Neuronal stem cell (in vitro differentiated cells): ENCODE measurements at regions not wholly inside any gene's neighbourhood (a gene's known extent, or its start where the extent isn't known, plus 50 kb on each side); places are given as distances from the start of the nearest gene placed in this dataset.

Source experiments
- DNase-seq: peaks from one replicate; pipeline ENCODE4 v3.0.0-alpha.2; 2013; ENCODE audit warnings: low spot score
- H2AFZ ChIP-seq: one replicate; pipeline ENCODE4 v1.6.1; 2013; ENCODE audit warnings: mild to moderate bottlenecking, low read length, inconsistent platforms
- H2AK5ac ChIP-seq: 2 replicates; pipeline ENCODE4 v1.6.1; 2013; ENCODE audit warnings: low read depth, mild to moderate bottlenecking, inconsistent platforms, low read length, moderate library complexity, mixed read lengths
- H2BK120ac ChIP-seq: 2 replicates; pipeline ENCODE4 v1.6.1; 2013; ENCODE audit warnings: low read depth, mild to moderate bottlenecking, inconsistent platforms, low read length, moderate library complexity, mixed read lengths
- H2BK12ac ChIP-seq: one replicate; pipeline ENCODE4 v1.6.1; 2013; ENCODE audit warnings: low read length, inconsistent platforms
- H2BK15ac ChIP-seq: 2 replicates; pipeline ENCODE4 v1.6.1; 2013; ENCODE audit warnings: mild to moderate bottlenecking, low read length, inconsistent platforms, mixed read lengths
- H2BK5ac ChIP-seq: one replicate; pipeline ENCODE4 v1.6.1; 2013; ENCODE audit warnings: inconsistent platforms, mild to moderate bottlenecking, low read length, moderate library complexity
- H3K14ac ChIP-seq: one replicate; pipeline ENCODE4 v1.6.1; 2013; ENCODE audit warnings: low read length, inconsistent platforms
- H3K18ac ChIP-seq: 2 replicates; pipeline ENCODE4 v1.6.1; 2013; ENCODE audit warnings: low read length, inconsistent platforms
- H3K23ac ChIP-seq: 2 replicates; pipeline ENCODE4 v1.6.1; 2013; ENCODE audit warnings: low read depth, mild to moderate bottlenecking, mixed read lengths, low read length, inconsistent platforms; ENCODE audit not compliant: poor library complexity
- H3K27ac ChIP-seq: replicated peaks from 3 replicates; pipeline ENCODE4 v1.5.1; 2013; ENCODE audit warnings: low read length, inconsistent platforms
- H3K27me3 ChIP-seq, 3 experiments: 2 replicates each; pipeline ENCODE4 v1.6.1; 2013; ENCODE audit warnings: low read length in 3 of 3, mild to moderate bottlenecking in 2 of 3, inconsistent platforms in 1 of 3, low read depth in 1 of 3, mixed read lengths in 1 of 3, moderate library complexity in 1 of 3; ENCODE audit not compliant: control insufficient read depth in 3 of 3, insufficient read depth in 3 of 3
- H3K36me3 ChIP-seq, 2 donors: replicated peaks in 1 of 2; 2 replicates each; pipeline ENCODE4 v1.6.1; 2013; ENCODE audit warnings: low read length in 2 of 2; ENCODE audit not compliant: control insufficient read depth in 2 of 2, insufficient read depth in 2 of 2
- H3K4ac ChIP-seq: 2 replicates; pipeline ENCODE4 v1.6.1; 2013; ENCODE audit warnings: inconsistent platforms, mild to moderate bottlenecking, low read length, moderate library complexity
- H3K4me1 ChIP-seq, 2 donors: 1 replicate in 1 of 2; 2 replicates in 1 of 2; pipeline ENCODE4 v1.6.1; 2013; ENCODE audit warnings: low read length in 2 of 2, low read depth in 1 of 2; ENCODE audit not compliant: control insufficient read depth in 2 of 2, insufficient read depth in 1 of 2
- H3K4me2 ChIP-seq: one replicate; pipeline ENCODE4 v1.6.1; 2013; ENCODE audit warnings: mild to moderate bottlenecking, low read length, inconsistent platforms; ENCODE audit not compliant: insufficient read depth, poor library complexity, severe bottlenecking
- H3K4me3 ChIP-seq, 2 donors: 2 replicates each; pipeline ENCODE4 v1.5.1; 2013; ENCODE audit warnings: low read length in 2 of 2, mild to moderate bottlenecking in 2 of 2, inconsistent platforms in 1 of 2, moderate library complexity in 1 of 2
- H3K79me1 ChIP-seq: one replicate; pipeline ENCODE4 v1.6.1; 2013; ENCODE audit warnings: low read depth, mild to moderate bottlenecking, inconsistent platforms, low read length, moderate library complexity
- H3K9ac ChIP-seq: one replicate; pipeline ENCODE4 v1.6.1; 2013; ENCODE audit warnings: mild to moderate bottlenecking, low read depth, low read length, inconsistent platforms; ENCODE audit not compliant: poor library complexity
- H3K9me3 ChIP-seq, 2 donors: replicated peaks in 1 of 2; 2 replicates each; pipeline versions ENCODE3 to v1.6.1; 2013; ENCODE audit warnings: low read length in 2 of 2, mild to moderate bottlenecking in 2 of 2, inconsistent platforms in 1 of 2, low read depth in 1 of 2, mixed read lengths in 1 of 2, moderate library complexity in 1 of 2; ENCODE audit not compliant: control insufficient read depth in 2 of 2, insufficient read depth in 1 of 2
- H4K8ac ChIP-seq: one replicate; pipeline ENCODE4 v1.6.1; 2013; ENCODE audit warnings: low read depth, mild to moderate bottlenecking, inconsistent platforms, low read length, moderate library complexity
- H4K91ac ChIP-seq: one replicate; pipeline ENCODE4 v1.6.1; 2013; ENCODE audit warnings: low read length, low read depth, mild to moderate bottlenecking, inconsistent platforms; ENCODE audit not compliant: poor library complexity
- WGBS, 2 donors: extraction: QIAGEN DNeasy Blood & Tissue Kit; methylation state at CpG; one replicate each; pipeline ENCODE4 v1.1.7; 2013; ENCODE audit warnings: missing lambda C conversion rate in 2 of 2, mixed read lengths in 1 of 2; ENCODE audit not compliant: insufficient read length in 2 of 2, insufficient replicate concordance in 1 of 2; ENCODE audit errors: extremely low coverage in 2 of 2; 5-methylcytosine and 5-hydroxymethylcytosine counted together

GRCh38 chr18:10401930-10402329, 52.5 kb upstream of the APCDD1 start:
- Histone ChIP-seq H4K91ac (no peak overlapping the region), H3K9me3 (no peaks in the 10 kb centered on the region), H3K4me1 (peaks cover 32 to 51% of the 10 kb centered on the region in 2 donors), H3K4me2 (no peak overlapping the region), H2AK5ac (no peak overlapping the region), H3K9ac (no peak overlapping the region), H2BK15ac (no peak overlapping the region), H3K27ac (no peak overlapping the region), H3K4me3 (no peak overlapping the region), H2AFZ (no peak overlapping the region), H2BK120ac (no peak overlapping the region), H3K36me3 (no peaks in the 10 kb centered on the region), H3K18ac (no peak overlapping the region), H2BK12ac (no peak overlapping the region), H4K8ac (no peak overlapping the region), H3K14ac (no peak overlapping the region), H3K27me3 (no peaks in the 10 kb centered on the region), H2BK5ac (no peak overlapping the region), H3K79me1 (no peaks in the 10 kb centered on the region), H3K4ac (no peak overlapping the region), H3K23ac (no peak overlapping the region)
- no peak for DNase-seq
- WGBS, 2 donors, result no CpG with 5 or more reads among the region's 6 CpGs

DNA sequence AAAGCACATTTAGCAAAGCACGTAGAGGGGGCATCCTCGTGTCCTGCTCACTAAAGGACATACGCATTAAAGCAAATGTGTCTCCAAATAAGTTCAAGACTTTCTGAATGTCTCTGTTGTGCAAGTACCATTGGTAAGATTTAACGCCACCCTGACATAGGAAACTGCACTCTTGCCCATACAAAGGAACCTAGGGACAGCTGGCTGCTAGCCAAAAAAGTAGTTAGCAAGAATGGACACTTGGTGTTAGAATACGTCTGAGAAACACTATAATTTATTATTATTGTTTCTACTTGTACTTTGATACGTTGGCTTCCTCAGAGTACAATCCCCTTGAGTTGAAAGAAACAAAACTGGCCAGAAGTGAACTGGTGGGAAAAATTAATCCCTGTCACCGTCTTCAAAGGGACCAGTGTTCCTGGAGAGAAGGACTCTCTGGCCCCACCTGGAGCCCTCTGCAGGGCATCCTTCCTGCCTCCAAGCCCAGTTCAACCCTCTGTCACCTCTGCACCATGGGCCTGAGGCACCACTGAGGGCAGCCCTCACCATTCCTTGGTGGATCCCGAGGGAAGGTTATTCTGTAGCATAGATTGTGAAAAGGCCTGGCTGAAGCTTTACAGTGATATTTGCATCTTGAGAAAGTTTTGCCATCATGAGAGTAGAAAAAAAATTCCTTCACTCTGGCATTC, 51.4 kb upstream of the APCDD1 start:
- H3K14ac ChIP-seq, result no peak overlapping the region
- H3K36me3 ChIP-seq, result no peaks in the 10 kb centered on the region
- no peaks in the 10 kb centered on the region for H3K27me3 ChIP-seq
- no peak overlapping the region for H3K4ac ChIP-seq
- H2BK120ac ChIP-seq, result no peak overlapping the region
- H2AFZ ChIP-seq, result no peak overlapping the region
- no peak overlapping the region for H3K23ac ChIP-seq
- no peak overlapping the region for H2BK5ac ChIP-seq
- no peak overlapping the region for H2BK12ac ChIP-seq
- no peak overlapping the region for H4K8ac ChIP-seq
- H3K18ac ChIP-seq, result peak overlapping the region; percentile 93
- no CpG with 5 or more reads among the region's 8 CpGs for WGBS, 2 donors
- no peak overlapping the region for H3K4me3 ChIP-seq
- H4K91ac ChIP-seq, result no peak overlapping the region
- no peak overlapping the region for H3K9ac ChIP-seq
- no peaks in the 10 kb centered on the region for H3K79me1 ChIP-seq
- peaks cover 32 to 48% of the 10 kb centered on the region in 2 donors for H3K4me1 ChIP-seq
- no peaks in the 10 kb centered on the region for H3K9me3 ChIP-seq
- peak overlapping the region; percentile 78 for H3K27ac ChIP-seq
- H2AK5ac ChIP-seq, result no peak overlapping the region
- DNase-seq, result no peak
- H3K4me2 ChIP-seq, result no peak overlapping the region
- no peak overlapping the region for H2BK15ac ChIP-seq

GRCh38 chr18:10403708-10404107, 50.7 kb upstream of the APCDD1 start:
- H3K4me1 ChIP-seq, result peaks cover 30 to 41% of the 10 kb centered on the region in 2 donors
- H3K23ac ChIP-seq, result no peak overlapping the region
- peak overlapping the region; percentile 19 for H3K4me2 ChIP-seq
- H3K9me3 ChIP-seq, result no peaks in the 10 kb centered on the region
- H2BK120ac ChIP-seq, result no peak overlapping the region
- H3K36me3 ChIP-seq, result no peaks in the 10 kb centered on the region
- H2AFZ ChIP-seq, result peak overlapping the region; percentile 50
- no peak overlapping the region for H2BK12ac ChIP-seq
- H4K91ac ChIP-seq, result no peak overlapping the region
- H3K79me1 ChIP-seq, result no peaks in the 10 kb centered on the region
- peak overlapping the region; percentile 78 for H3K27ac ChIP-seq
- no peaks in the 10 kb centered on the region for H3K27me3 ChIP-seq
- WGBS, 2 donors, result no CpG with 5 or more reads among the region's 11 CpGs
- no peak overlapping the region for H3K4ac ChIP-seq
- no peak overlapping the region for H2BK5ac ChIP-seq
- no peak overlapping the region for H3K14ac ChIP-seq
- no peak overlapping the region for H2AK5ac ChIP-seq
- H3K9ac ChIP-seq, result no peak overlapping the region
- no peak overlapping the region for H3K4me3 ChIP-seq
- no peak overlapping the region for H2BK15ac ChIP-seq
- peak; percentile 63 for DNase-seq
- no peak overlapping the region for H4K8ac ChIP-seq
- peak overlapping the region; percentile 28 for H3K18ac ChIP-seq

DNA sequence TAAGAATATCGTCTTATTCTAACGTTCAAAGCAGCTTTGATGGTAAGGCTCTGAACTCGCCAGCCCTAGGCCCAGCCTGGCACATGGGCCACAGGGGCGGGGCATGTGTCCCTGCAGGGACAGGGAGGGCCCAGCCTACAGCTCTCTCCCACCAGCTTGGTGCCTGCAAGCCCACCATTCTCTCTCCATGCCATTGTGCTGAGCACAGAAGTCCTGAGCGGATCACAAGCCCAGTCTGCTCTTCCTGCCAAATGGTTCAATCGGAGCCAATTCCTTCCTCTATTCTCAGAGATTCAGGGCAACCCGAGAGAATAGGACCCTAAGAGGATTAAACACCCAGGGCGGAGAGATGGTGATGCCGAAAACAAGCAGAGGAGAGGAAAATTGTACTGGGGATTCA, 50.3 kb upstream of the APCDD1 start:
- WGBS, 2 donors, result no CpG with 5 or more reads among the region's 9 CpGs

More for the DNA sequence above, 50.3 kb upstream of the APCDD1 start:
- H3K9me3 ChIP-seq, result no peaks in the 10 kb centered on the region
- no peak overlapping the region for H3K4me3 ChIP-seq
- H3K9ac ChIP-seq, result no peak overlapping the region
- no peaks in the 10 kb centered on the region for H3K27me3 ChIP-seq
- peak overlapping the region; percentile 87 for H3K18ac ChIP-seq
- peak overlapping the region; percentile 50 for H2AFZ ChIP-seq
- H3K36me3 ChIP-seq, result no peaks in the 10 kb centered on the region
- peak overlapping the region; percentile 19 for H3K4me2 ChIP-seq
- no peak overlapping the region for H2AK5ac ChIP-seq
- peak overlapping the region; percentile 78 for H3K27ac ChIP-seq
- no peaks in the 10 kb centered on the region for H3K79me1 ChIP-seq
- H3K4me1 ChIP-seq, result peaks cover 29 to 36% of the 10 kb centered on the region in 2 donors
- H2BK12ac ChIP-seq, result no peak overlapping the region
- no peak overlapping the region for H3K23ac ChIP-seq
- no peak overlapping the region for H2BK120ac ChIP-seq
- no peak overlapping the region for H3K4ac ChIP-seq
- peak; percentile 65 for DNase-seq
- H2BK15ac ChIP-seq, result no peak overlapping the region
- H4K8ac ChIP-seq, result no peak overlapping the region
- no peak overlapping the region for H3K14ac ChIP-seq
- no peak overlapping the region for H4K91ac ChIP-seq
- H2BK5ac ChIP-seq, result no peak overlapping the region
